GM18507 (cell line): ENCODE measurements at regions not wholly inside any gene's neighbourhood (a gene's known extent, or its start where the extent isn't known, plus 50 kb on each side); places are given as distances from the start of the nearest gene placed in this dataset.
A peak's percentile ranks its signal among the peaks of the same experiment; 100 is the strongest.

Experiments used
- DNase-seq: peaks from one replicate; pipeline ENCODE4 v3.0.0; 2011; ENCODE audit warnings: low read depth; ENCODE audit not compliant: insufficient read length; ENCODE audit errors: extremely low spot score
- FAIRE-seq: peaks from 2 replicates; lab custom pipeline; 2011; peaks lifted over from hg19 to GRCh38; lab: Jason Lieb, UNC

- peak; percentile 87 for FAIRE-seq
- peak; percentile 67 for DNase-seq
Observed at GRCh38 chr2:9753276-9753600, 90.0 kb upstream of the TAF1B start.

DNA sequence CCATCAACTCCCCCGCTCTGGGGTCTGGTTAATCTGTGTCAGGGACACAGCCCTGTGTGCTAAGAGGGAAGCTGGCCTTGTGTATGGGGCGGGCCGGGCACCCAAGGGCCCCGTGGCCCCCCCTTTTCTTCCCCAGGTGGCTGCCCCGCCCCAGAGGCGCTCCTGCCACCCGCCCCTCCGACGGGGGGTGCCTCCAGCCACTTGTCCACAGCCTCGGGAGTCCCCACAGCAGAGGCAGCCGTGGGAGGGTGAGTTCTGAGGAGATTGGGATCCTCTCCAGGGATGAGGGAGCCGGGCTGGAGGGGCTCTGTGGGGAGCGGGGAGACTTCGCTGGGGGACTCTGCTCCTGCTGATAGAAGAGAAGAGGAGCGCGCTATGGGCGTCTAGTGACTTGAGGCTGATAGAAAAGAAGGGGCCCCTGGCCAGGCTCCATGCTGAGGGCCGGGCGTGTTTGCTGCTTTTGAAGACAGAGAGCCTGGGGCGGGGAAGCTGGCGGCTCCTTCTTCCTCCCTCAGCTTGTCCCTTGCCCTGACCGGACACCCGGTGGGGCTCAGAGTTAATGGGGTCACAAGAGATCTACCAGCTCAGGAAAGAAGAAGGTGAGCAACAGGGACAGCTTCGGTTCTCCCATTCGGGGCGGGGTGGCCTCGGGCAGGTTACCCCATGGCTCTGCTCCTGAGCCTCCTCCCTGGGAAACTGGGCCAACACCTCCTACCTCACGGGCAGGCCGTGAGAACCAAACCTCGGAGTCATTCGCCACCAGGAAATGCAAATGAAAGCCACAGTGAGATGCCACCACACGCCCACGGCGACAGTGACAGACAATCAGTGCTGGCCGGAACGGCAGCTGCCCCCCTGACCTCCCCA, 89.4 kb upstream of the TAF1B start:
- FAIRE-seq (peak; percentile 59), DNase-seq (no peak)

DNA sequence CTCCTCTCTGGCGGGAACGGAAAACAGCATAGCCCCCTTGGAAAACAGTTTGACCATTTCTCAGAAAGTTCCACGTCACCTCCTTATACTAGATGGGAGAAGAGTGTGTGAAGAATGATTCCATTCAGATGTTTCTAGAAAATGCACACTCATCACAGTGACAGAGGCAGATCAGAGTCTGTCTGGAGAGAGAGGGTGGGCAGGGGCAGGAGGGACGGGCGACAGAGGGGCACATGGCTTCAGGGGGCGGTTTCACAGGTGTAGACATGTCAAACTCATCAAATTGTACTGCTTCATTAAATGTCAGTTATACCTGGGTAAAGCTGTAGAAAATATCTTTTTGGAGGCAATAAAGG, 88.8 kb upstream of the TAF1B start:
- DNase-seq (no peak), FAIRE-seq (no peak)

DNA sequence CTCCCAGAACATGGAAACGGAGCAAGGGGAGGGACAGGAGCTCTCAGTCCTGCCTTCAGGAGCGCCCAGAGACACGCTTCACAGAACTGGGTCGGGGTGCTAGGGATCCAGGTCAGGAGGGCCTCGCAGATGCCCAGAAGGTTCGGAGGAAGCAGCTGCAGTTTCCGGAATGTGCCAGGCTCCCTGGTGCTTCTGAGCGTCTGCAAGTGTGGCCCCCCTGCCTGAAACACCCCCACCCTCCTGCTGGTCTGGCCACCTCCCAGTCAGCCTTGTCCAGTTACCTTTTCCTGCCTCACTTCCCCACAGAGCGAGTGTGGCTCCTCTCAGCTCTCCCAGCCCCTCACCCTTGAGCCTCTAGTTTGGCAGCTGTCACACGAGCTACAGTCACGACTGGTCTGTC, 88.3 kb upstream of the TAF1B start:
- FAIRE-seq (no peak), DNase-seq (no peak)

DNA sequence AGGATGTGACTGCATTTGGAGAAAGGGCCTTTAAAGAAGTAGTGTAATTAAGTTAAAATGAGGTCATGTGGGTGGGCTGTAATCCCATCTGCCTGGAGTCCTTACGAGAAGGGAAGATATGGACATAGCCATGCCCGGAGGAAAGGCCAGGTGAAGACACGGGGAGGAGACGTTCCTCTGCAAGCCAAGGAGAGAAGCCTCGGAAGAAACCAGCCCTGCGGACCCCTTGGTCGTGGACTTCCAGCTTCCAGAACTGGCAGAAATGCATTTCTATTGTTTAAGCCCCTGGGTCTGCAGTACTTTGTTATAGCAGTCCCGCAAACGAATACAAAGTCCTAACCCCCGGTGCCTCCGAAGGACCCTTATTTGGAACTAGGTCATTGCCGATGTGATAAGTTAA, 87.6 kb upstream of the TAF1B start:
- DNase-seq: no peak
- FAIRE-seq: no peak

- no peak for DNase-seq
- FAIRE-seq: no peak
Observed at GRCh38 chr2:9756692-9757250, 86.5 kb upstream of the TAF1B start.

DNA sequence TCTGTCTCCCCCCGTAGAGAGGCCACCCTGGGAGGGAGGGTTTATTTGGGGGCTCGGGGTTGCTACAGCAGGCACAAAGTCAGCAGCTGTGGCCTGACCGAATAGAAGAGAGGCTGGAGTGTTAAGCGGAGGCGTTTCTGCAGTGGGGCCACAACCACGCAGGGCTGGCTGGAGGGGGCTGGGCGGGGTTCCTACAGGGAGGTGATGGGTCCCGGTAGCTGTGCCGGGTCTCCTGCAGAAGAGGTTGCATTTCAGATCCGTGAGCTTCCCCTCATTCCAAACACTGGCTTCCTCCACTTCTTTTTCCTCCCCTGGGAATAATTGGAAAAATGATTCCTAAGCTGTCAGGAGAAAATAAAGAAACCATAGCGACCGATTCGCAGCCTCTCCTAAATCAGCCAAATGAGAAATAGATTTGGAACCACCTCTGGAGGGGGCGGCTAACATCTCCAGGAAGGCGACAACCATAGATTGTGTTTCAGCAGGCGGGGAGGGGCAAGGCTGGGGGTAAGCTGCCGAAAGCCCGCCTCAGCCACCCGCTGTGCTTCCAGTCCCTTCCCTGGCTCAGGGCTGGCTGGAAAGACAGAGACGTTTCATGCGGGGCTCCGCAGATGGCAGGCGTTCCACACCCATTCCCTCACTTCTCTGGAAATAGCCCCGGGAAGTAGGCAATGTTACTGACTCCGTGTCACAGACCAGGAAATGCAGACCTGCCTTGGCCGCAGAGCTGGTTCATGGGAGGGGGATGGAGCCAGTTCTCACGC, 85.6 kb upstream of the TAF1B start:
- DNase-seq: no peak
- FAIRE-seq: no peak

- DNase-seq (no peak), FAIRE-seq (no peak)
Observed at GRCh38 chr2:9758741-9759140, 84.5 kb upstream of the TAF1B start.

- no peak for DNase-seq
- FAIRE-seq: no peak
Observed at GRCh38 chr2:9760069-9760901, 83.0 kb upstream of the TAF1B start.

GRCh38 chr2:9760902-9761228, 82.4 kb upstream of the TAF1B start:
- FAIRE-seq (no peak), DNase-seq (no peak)

DNA sequence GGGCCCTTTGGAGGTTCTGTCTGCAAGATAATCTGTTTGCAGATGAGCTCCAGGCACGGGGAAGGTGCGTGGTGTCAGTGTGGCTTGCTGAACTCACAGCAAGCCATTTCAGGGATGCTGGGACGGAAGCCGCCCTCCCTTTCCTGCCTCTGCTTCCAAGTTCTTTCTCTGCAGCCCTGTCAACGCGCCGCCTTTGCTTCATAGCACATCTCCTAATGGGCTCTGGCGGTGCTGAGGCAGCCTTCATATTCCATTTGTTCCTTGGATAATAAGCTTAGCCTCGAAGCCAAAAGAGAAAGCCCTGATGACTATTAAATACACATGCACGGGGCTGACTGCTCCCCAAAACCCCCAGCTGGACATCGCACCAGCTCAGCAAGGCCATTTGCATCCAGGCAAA, 81.7 kb upstream of the TAF1B start:
- no peak for DNase-seq
- FAIRE-seq: no peak

- FAIRE-seq: no peak
- DNase-seq: no peak
Observed at GRCh38 chr2:9762164-9762563, 81.1 kb upstream of the TAF1B start.

DNA sequence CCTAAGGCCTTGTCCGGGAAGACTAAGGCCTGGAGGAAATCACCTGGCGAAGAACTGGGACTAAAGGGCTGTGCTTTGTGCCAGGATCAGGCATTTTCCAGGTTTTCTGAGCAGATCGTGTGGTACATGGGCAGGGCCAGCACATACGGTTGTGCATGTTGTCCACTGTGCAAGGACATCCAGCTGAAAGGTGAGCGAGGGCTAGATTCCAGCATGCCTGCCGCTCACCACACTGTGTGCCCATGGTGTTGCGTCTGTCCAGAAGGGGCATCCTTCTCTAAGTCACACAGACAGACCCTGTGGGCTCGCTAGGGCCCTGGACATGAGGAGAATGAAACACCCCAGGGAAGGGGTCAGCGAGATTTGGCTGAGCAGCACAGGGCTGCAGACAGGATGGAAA, 80.3 kb upstream of the TAF1B start:
- FAIRE-seq (no peak), DNase-seq (no peak)

GRCh38 chr2:9763356-9764152, 79.7 kb upstream of the TAF1B start:
- peak; percentile 69 for FAIRE-seq

GRCh38 chr2:9764153-9764778, 79.0 kb upstream of the TAF1B start:
- FAIRE-seq (peak; percentile 36), DNase-seq (no peak)

More at GRCh38 chr2:9763356-9764152, 79.7 kb upstream of the TAF1B start:
- DNase-seq: no peak

DNA sequence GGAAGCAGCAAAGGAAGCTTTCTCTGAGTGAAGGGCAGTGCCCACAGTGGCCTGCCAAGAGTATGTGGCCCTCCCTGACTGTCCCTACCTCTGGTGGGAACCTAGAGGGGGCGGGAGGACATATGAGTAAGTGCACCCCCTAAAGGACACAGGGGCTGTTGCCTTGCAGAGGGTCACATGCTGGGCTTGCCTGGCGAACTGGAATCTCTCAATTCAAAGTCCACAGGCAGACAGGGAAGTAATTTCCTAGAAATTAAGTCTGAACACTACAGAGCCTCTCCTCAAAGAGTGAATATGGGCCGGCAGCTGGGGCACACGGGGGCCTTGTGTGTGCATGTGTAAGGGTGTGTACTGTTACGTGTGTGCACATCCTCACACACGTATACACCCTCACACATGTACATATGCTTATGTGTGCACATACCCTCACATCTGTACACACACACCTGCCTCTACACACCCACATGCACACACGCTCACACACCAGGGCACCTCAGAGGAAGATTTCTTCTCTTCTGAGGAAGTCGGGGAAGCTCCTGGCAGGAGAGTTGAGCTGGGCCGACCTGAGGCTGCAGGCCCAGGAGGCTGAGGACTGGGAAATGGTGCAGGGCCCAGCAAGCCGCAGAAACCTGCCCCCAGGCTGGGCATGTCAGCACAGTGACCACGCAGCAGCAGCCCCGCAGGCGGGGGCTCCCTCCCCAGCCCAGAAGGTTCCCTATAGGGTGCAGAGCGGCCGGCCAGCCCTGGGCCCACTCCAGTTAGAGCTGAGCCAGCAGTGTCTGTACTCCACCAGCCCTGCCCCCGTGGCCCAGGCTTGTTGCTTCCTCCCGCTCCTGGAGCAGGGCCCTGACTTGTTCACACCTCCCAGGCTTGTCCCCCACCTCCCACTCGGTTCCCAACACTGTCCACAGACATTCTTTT, 77.4 kb upstream of the TAF1B start:
- DNase-seq (no peak), FAIRE-seq (no peak)

DNA sequence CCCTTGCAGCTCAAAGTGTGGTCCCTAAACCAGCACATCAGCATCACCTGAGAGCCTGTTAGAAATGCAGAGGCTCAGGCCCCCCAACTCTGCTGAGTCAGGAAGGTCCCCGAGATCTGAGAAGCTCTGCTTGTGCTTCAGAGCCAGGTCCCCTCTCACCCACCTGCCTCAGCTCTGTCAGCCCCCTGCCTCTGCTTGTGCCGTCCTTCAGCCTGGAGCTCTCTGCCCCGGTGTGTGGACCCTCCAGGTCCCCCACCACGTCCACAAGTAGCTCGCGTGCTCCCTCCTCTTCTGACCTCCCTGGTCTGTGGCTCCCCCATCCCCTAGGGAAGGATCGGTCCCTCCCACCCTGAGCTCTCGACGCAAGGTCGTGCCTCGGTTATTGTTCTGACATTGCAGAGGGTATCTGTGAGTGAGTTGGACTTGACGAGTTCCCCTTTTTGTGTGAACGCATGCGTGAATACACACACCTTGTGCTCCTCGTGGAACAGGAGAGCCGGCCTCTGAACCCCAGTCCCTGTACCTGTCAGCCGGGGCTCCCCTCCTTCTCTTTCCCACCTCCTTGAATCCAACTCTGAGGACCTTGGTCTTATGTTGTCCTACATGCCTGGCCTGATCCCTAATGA, 75.5 kb upstream of the TAF1B start:
- FAIRE-seq (no peak), DNase-seq (no peak)
